LNCAP (cell line): ENCODE measurements at regions not wholly inside any gene's neighbourhood (a gene's known extent, or its start where the extent isn't known, plus 50 kb on each side); places are given as distances from the start of the nearest gene placed in this dataset.

Experiments
- CTCF ChIP-seq: fragments of 450-650 bp; IDR thresholded peaks from 2 replicates; pipeline ENCODE4 v1.5.1; 2017; ENCODE audit warnings: mild to moderate bottlenecking

DNA sequence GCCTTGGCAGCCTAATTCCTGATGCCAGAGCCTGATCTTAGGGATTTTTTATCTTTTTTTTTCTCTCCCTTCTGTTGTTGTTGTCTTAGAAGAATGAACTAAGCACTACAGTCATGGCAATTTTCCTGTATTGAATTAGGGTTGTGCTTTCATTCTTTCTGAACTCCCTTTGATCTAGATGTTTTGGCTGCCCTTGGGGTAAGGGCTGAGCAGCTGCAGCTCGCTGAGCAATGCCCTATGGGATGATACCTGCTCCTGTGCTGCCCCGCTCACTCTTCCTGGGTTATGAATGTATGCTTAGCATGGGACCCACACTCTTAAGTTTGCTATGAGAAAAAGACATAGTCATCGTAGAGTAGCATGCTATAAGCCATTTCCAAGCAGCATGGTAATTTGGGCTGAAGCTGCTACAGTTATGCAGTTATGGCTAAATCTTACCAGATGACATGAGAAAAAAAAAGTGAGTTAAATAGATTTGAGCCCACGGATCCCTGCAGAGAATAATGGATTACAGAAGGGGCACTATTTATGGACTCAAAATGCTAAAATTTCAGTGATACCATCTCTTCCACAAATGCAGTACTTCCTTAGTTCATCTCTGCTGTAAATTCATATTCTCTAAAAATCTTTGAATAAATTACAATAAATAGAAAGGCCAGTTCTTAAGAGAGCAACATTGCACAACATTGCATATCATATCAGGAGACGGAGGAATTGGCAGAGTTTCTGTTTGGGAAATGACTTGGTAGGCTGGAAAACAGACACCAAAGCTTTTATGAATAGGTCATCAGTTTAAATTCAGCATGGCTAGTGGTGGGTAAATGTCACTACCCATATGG lies 79.2 kb upstream of the PTHLH start:
- TF ChIP-seq CTCF, result no peak

DNA sequence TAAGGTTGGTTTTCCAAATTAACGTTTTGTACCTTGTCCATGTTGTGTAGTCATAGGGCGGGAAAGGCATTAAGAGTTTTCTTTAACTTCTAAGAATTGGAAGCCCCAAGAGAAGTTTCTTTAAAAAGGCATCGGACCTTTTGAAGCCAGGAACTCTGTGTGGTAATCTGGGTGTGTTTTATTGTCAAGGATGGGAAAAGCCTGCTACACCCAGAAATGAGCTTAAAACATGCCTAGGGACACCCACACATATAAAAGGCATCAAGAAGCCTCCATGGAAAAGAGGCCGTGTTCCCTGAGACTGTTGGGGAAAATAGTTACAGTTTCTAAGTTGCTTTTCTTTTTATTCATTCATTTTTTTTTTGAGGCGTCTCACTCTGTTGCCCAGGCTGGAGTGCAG lies 81.0 kb upstream of the PTHLH start:
- no peak for TF ChIP-seq CTCF

- no peak for TF ChIP-seq CTCF
Measured at GRCh38 chr12:28054583-28054982, 82.0 kb upstream of the PTHLH start.

DNA sequence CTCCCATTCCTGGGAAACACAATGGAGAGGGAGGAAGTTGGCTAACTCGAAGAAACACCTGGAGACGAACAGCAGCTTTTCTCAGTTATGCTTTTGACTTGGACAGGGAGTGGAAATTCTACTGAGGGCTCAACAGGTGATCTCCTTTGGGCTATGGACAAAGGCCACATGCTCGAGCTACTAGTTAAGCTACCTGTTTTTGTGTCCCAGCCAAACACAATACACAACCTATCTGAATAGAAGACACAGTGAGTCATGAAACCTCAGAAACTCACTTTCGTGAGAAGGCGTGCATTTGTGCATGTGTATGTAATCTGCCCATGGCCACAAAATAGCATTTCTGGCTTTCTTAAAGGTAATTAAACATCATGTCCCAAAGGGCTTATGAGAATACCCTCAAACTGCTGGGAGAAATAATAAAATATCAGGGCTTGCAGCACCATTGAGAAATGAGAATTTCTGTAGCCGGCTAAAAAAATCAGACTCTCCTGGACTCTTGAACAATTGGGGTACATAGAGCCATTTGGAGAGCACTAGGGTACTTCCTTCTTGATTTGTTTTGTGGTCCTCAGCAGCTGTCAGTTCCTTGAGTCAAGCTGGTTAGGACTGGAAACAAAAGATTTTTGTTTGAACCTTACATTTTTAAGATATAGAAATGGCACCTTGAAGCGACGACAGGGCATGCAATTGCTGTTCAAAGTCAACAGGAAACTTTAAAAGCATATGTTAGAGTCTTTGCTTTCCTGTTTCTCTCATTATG lies 85.5 kb upstream of the PTHLH start:
- no peak for TF ChIP-seq CTCF

DNA sequence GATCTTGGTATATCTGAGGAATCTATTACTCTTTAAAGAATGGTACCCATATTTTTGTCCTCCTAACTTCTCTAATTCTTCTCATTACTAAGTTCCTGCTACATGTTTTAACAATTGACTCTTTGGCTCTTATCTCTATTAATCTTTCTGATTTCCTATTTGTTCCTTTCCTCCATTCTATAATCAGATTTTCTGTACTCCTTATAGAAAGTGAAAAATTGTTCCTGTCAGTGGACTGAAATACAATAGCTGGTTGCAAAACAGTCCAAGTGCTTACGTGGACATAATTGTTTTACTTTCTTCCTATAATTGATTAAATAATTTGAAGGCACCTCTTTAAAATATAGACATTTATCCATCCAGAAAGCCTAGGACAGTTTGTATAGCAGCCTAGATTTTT lies 86.7 kb upstream of the PTHLH start:
- TF ChIP-seq CTCF, result no peak

DNA sequence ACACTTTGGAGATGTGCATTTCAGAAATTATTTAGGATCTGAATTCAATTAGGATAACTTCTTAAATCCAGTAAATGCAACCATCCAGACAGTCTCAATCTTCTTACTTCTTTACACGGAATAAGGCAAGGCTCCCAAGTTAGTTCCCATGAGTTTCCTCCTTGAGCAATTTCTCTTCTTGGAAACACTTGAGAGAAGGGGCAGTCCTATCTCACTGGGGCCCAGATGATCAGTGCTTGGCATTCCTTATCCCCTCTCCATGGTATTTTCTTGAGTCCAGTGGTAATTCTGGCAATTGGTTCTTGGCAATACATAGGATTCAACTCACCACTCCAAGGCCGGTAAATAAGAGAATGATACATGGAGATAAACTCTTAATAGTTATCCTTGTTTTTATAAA lies 87.1 kb upstream of the PTHLH start:
- TF ChIP-seq CTCF, result no peak

- no peak for TF ChIP-seq CTCF
Measured at GRCh38 chr12:28060871-28061270, 88.3 kb upstream of the PTHLH start.
